Cardiac muscle cell (in vitro differentiated cells and primary cell): ENCODE measurements at regions not wholly inside any gene's neighbourhood (a gene's known extent, or its start where the extent isn't known, plus 50 kb on each side); places are given as distances from the start of the nearest gene placed in this dataset.

Source experiments
- DNase-seq, 2 donors: peaks; one replicate each; pipeline versions ENCODE4 v3.0.0 to v3.0.0-alpha.2; 2010 to 2017; ENCODE audit warnings: low read depth in 1 of 2, low spot score in 1 of 2
- H3K27ac ChIP-seq: fragments of 200-600 bp; sonication (generic); 2 replicates; pipeline ENCODE4 v1.5.1; 2016
- H3K27me3 ChIP-seq: fragments of 200-600 bp; sonication (generic); 2 replicates; pipeline ENCODE4 v1.6.0; 2016; ENCODE audit warnings: control low read depth
- H3K36me3 ChIP-seq: fragments of 200-600 bp; sonication (generic); 2 replicates; pipeline ENCODE4 v1.5.1; 2016; ENCODE audit warnings: control low read depth
- H3K4me1 ChIP-seq: fragments of 200-600 bp; sonication (generic); 2 replicates; pipeline ENCODE4 v1.8.1; 2017; ENCODE audit warnings: low read depth, mild to moderate bottlenecking, mixed run types
- H3K4me3 ChIP-seq: fragments of 200-600 bp; sonication (generic); 2 replicates; pipeline ENCODE4 v1.5.1; 2016; ENCODE audit warnings: mild to moderate bottlenecking
- H3K9me3 ChIP-seq: fragments of 200-600 bp; sonication (generic); 2 replicates; pipeline ENCODE4 v1.5.1; 2017; ENCODE audit warnings: low read depth, mild to moderate bottlenecking, control low read depth
- CTCF ChIP-seq: IDR thresholded peaks from 2 replicates; pipeline ENCODE4 v1.5.1; 2012; ENCODE audit warnings: low read depth, mild to moderate bottlenecking, low read length

DNA sequence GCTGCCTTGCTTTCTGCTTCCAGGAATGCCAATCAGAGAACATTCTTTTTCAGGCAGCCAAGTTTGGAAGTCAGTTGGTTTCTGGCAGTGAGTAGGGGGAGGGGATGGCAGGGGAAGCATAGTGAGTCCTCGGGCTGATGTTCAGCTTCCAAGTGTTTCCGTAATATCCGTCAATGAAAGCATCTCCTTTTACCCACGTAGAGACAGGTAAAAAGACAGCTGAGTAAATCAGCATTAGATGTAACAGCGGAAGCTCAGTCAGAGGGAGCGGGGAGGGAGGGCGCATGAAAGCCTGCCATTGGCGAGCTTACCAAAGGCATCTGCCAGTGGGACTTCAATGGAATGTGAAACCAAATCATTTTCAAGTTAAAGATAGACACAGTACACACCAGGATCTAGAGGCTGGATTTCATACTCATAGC is 117.1 kb upstream of the DTNA start:
- peak overlapping the region; percentile 26 for H3K4me3 ChIP-seq
- H3K36me3 ChIP-seq = no peaks in the 10 kb centered on the region
- H3K4me1 ChIP-seq = peaks cover 40% of the 10 kb centered on the region
- TF ChIP-seq CTCF = no peak
- H3K9me3 ChIP-seq = no peaks in the 10 kb centered on the region
- H3K27ac ChIP-seq = peak overlapping the region; percentile 97
- H3K27me3 ChIP-seq = no peaks in the 10 kb centered on the region
- DNase-seq = peak; percentile 71 to 88

- TF ChIP-seq CTCF = no peak
- H3K27me3 ChIP-seq = no peaks in the 10 kb centered on the region
- H3K9me3 ChIP-seq = no peaks in the 10 kb centered on the region
- no peak for DNase-seq
- H3K27ac ChIP-seq = peak overlapping the region; percentile 97
- H3K4me3 ChIP-seq = peak overlapping the region; percentile 26
- no peaks in the 10 kb centered on the region for H3K36me3 ChIP-seq
- H3K4me1 ChIP-seq = peaks cover 40% of the 10 kb centered on the region
Measured at GRCh38 chr18:34594266-34594665, 115.8 kb upstream of the DTNA start.

GRCh38 chr18:34595690-34596089 is 114.4 kb upstream of the DTNA start:
- H3K4me3 ChIP-seq = no peak overlapping the region
- peaks cover 35% of the 10 kb centered on the region for H3K4me1 ChIP-seq
- no peaks in the 10 kb centered on the region for H3K36me3 ChIP-seq
- peak; percentile 20 for TF ChIP-seq CTCF
- no peaks in the 10 kb centered on the region for H3K9me3 ChIP-seq
- no peaks in the 10 kb centered on the region for H3K27me3 ChIP-seq
- no peak overlapping the region for H3K27ac ChIP-seq
- peak in 1 of 2 donors; percentile 27 for DNase-seq

DNA sequence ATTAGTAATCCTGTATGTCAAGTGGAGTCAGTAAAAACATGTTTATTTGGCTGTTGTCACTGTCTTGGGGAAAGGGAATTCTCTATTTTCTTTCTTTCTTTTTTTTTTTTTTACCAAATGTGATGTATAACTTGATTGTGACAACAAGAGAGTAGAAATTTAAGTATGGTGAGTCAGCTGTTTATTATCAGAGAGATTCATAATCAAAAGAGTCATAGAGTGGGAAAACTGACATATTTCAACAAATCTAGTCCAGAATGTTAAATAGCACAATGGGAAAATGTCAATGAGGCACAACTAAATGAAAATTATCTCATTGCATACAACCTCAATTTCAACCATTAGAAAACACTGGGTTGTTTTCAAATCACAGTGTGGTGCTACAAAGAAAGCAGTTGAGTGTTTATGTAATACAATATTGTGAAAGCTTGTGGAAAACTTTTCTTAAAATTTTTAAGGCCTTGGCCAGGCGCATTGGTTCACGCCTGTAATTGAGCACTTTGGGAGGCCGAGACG is 111.9 kb upstream of the DTNA start:
- Histone ChIP-seq H3K27ac (no peak overlapping the region), H3K36me3 (no peaks in the 10 kb centered on the region), H3K4me3 (no peak overlapping the region), H3K4me1 (peaks cover 27% of the 10 kb centered on the region), H3K9me3 (no peaks in the 10 kb centered on the region), H3K27me3 (no peaks in the 10 kb centered on the region)
- no peak for TF ChIP-seq CTCF
- DNase-seq = no peak

GRCh38 chr18:34600158-34600557 is 109.9 kb upstream of the DTNA start:
- TF ChIP-seq CTCF = no peak
- Histone ChIP-seq H3K9me3 (no peaks in the 10 kb centered on the region), H3K27me3 (no peaks in the 10 kb centered on the region), H3K4me1 (peaks cover 10% of the 10 kb centered on the region), H3K4me3 (no peak overlapping the region), H3K36me3 (no peaks in the 10 kb centered on the region), H3K27ac (no peak overlapping the region)
- peak in 1 of 2 donors; percentile 4 for DNase-seq
